Left lobe of liver (tissue), 2 donors: ENCODE measurements at regions not wholly inside any gene's neighbourhood (a gene's known extent, or its start where the extent isn't known, plus 50 kb on each side); places are given as distances from the start of the nearest gene placed in this dataset.

Experiments used
- ATAC-seq: fragments of 200-7000 bp; cut with Tn5 transposase; one replicate; pipeline ENCODE4 v1.9.1; 2020; ENCODE audit warnings: mild to moderate bottlenecking, moderate library complexity
- DNase-seq: peaks from one replicate; pipeline ENCODE4 v3.0.0-alpha.2; 2020; ENCODE audit warnings: low spot score
- donor health status: DM: no; HTN: no; CAD: no; lungs with moderate emphysema.
- donor health status: DM: no; HTN: yes; CAD: no.

DNA sequence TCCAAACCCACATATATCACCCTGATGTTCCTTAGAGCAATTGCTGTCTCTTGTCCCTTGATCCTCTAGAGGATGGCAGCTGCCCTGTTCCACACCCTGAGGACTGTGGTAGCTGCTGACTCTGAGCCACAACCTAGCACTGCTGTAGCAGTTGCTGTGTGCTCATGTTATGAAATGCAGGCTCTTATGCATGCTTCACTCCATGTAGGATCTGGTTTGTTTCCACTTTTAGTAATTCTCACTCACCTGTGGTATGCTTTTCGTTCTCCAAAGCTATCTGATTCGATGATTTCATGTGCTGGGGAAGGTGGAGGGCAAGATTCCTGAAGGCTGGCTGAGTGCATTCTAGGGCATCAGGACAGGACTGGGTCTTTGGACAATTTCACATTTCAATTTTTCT is 649.0 kb upstream of the RAB6C start:
- no peak for ATAC-seq
- DNase-seq = no peak

- ATAC-seq = no peak
Observed at GRCh38 chr2:129331638-129332037, 647.8 kb upstream of the RAB6C start.

GRCh38 chr2:129334128-129334527 is 645.3 kb upstream of the RAB6C start:
- DNase-seq (no peak), ATAC-seq (no peak)

More at GRCh38 chr2:129331638-129332037, 647.8 kb upstream of the RAB6C start:
- DNase-seq = no peak

GRCh38 chr2:129334696-129335410 is 644.6 kb upstream of the RAB6C start:
- ATAC-seq (no peak), DNase-seq (no peak)

GRCh38 chr2:129336276-129336675 is 643.2 kb upstream of the RAB6C start:
- ATAC-seq (no peak), DNase-seq (no peak)

DNA sequence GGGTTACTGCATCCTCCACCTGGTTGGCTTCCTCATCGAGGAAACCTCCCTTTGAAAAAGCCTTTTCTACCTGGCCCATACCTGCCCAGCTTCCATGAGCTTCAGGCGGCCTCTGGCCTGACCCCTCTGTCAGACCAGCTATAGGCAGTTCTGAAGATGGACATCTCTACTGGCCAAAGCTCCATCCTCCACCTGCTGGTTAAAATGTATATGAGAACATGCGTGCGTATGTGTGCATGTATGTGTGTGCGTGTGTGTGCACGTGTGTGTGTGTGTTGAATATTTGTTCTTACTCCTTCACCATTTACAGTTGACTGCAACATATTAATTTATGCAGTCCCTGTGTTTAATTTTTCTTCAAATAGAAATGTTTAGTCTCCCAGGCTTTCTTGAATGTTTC is 642.4 kb upstream of the RAB6C start:
- ATAC-seq = no peak
- DNase-seq = no peak

DNA sequence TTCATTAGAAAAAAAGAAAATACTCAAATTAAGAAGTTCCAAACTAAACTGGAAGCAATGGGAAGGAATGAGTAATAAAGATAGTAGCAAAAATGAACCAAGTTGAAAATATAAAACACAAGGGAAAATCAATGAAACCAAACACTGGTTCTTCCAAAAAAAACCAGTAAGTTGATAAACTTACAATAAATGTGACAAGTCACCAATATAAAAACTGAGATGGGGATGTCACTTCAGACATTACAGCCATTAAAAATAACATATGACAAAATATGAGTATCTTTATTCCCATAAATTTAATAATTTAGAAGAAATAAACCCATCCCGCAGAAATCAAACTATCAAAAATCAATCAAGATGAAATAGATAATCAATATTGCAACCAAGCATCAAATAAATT is 633.9 kb upstream of the RAB6C start:
- no peak for DNase-seq
- ATAC-seq = no peak

DNA sequence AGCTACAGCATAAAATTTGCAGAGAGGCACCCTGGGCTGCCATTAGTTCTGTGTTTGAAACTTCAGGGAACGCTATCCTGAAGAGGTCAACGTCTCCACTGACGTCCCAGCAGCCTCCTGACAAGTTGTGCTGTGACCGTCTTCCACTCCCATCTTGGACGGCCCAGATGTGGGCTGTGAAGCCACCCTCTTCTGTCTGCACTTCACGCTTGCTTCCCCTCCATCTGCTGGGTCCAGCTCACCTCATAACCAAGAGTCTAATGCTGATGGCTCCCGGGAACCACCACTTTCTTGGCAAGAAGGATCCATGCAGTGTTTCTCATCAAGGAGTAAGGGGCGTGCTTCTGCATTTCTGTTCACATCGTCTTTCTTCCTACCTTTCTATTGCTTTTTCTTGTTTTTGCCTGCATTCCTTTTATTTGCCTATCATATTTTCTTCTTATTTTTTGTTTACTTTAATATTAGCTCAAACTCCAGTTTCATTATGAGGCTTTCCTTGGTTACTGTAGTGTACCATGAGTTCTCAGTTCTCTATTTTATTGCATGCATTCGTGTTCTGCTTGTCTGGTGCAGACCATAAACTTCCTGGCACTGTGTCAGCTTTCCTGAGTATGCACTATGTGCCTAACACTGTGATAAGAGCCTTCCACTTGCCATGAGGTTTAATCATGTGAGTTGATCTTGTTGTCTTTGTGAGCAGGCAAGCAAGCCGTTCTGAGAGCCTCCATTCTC is 631.8 kb upstream of the RAB6C start:
- DNase-seq = no peak
- peak; percentile 19 for ATAC-seq

- DNase-seq (no peak), ATAC-seq (no peak)
Observed at GRCh38 chr2:129354631-129355030, 624.8 kb upstream of the RAB6C start.

DNA sequence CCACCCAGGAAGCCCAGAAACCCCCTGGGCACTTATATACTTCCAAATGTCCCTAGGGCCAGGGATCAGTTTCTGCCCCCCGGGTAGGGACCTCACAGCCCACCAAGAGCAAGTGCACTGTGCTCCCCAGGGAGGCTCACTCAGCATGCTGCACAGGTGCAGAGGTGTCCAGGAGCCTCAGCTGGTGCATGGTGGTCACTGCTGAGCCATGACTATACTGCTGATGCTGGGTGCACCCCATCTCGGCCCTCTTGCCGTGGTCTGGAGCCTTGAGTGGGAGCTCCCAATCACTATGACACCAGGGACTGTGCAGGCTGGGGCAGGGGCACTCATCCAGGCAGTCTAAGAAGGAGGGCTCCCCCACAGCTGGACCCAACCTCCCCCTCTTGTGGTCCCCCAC is 617.8 kb upstream of the RAB6C start:
- DNase-seq (no peak), ATAC-seq (no peak)

- no peak for ATAC-seq
- DNase-seq = no peak
Observed at GRCh38 chr2:129366263-129366662, 613.2 kb upstream of the RAB6C start.

GRCh38 chr2:129367107-129367506 is 612.4 kb upstream of the RAB6C start:
- no peak for ATAC-seq
- no peak for DNase-seq

- ATAC-seq = no peak
- DNase-seq = no peak
Observed at GRCh38 chr2:129369437-129369836, 610.0 kb upstream of the RAB6C start.

- ATAC-seq (no peak), DNase-seq (no peak)
Observed at GRCh38 chr2:129374452-129374851, 605.0 kb upstream of the RAB6C start.

DNA sequence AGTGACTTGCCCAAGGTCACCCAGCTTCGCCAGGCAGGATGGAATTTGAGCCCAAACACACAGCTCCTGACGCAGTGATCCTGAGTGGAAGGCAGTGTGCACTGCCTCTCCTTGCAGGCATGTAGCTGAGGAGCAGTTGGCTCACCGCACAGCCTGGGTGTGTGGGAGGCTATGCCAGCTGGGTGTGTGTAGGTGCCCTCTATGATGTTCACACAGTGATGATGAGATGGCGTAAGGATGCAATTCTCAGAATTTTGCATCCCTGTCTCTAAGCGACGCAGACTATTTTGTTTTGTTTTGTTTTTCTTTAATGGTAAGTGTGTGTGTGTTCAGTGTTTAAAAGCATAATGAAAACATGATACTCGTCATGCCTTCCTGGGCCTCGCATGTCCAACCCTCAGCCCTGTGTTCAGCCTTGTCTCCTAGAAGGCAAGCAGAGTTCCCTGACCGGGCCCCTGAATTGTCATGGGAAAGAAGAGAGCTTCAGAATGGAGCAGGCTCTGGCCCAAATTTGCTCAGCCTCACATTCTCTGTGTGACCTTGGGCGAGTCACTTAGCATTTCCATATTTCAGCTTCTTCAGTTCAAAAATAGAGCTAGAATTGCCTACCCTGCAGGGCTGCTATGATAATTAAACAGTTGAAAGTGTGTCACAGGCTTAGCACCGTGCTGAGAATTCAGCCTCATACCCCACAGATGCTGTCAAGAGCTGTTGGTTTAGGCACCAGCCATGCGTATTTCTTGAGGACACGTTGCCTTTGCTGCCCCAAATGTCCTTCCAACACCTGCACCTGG is 603.6 kb upstream of the RAB6C start:
- no peak for ATAC-seq
- DNase-seq = no peak

DNA sequence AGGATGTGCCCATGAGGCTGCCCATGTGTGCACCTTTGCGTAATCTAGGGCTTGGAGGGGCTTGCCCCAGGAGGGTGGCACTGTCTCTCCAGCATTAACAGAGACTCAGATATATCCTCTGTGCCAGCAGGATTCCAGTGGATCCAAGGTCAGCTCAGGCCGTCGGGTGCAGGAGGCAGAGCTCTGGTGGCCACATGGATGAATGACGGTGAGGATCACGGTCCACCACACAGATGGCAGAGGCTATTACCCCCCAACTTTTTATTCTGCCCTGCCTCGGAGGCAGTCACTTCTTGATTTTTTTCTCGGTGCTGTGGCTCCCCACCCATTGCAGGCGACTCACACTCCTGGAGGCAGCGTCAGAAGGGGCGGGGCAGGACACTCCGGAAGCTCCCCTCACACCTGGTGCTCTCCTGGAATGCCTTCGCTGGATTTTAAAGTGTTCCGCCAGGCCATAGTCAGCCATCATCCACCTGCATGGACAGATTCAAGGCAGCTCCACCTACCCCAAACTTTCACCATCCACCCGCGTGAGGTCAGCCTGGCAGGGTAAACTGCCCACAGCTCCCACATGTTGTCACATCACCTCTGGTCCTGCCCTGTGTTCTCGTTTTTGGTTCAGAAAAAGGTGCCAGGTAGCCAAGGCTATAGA is 602.9 kb upstream of the RAB6C start:
- DNase-seq (no peak), ATAC-seq (no peak)

DNA sequence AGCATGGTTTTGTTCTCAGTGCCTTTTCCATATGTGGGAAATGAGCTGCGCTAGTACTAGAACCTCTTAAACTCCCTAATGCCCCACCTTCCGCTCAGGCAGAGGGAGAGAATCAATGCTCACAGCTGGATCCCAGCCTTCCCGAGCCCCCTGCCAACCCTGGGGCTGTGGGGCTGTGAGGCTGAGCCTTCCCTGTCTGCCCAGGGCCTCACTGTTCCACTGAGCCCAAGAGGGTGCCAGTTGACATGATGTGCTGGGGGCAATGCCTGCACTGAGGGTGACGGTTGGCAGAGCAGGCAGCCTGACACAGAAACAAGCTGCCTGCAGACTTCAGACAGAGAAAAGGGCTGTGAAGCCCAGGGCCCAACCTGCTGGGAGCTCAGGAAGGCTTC is 602.4 kb upstream of the RAB6C start:
- DNase-seq (no peak), ATAC-seq (no peak)

- ATAC-seq (no peak), DNase-seq (no peak)
Observed at GRCh38 chr2:129378186-129378585, 601.3 kb upstream of the RAB6C start.

GRCh38 chr2:129379411-129379810 is 600.1 kb upstream of the RAB6C start:
- DNase-seq = no peak
- no peak for ATAC-seq

DNA sequence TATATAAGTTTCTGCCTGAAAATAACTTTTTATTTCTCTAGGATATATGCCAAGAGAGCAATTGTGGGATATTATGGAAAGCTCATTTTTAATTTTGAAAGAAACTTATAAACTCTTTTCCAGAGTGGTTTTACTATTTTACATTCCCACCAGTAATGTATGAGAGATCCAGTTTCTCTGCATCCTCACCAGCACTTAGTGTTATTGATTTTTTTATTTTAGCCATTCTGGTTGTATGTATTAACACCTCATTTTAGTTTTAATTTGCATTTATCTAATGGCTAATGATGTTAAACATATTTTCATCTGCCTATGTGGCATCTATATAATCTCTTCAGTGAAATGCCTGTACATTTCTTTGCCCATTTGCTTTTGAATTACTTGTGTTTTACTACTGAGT is 597.7 kb upstream of the RAB6C start:
- no peak for ATAC-seq
- DNase-seq = no peak

- DNase-seq = no peak
- ATAC-seq = no peak
Observed at GRCh38 chr2:129388870-129389269, 590.6 kb upstream of the RAB6C start.
